Activated CD4-positive, alpha-beta T cell treated with anti-CD3 and anti-CD28 coated beads, Interleukin-2, amount 50 U/mL, for 16 hours (primary cell): ENCODE measurements at regions not wholly inside any gene's neighbourhood (a gene's known extent, or its start where the extent isn't known, plus 50 kb on each side); places are given as distances from the start of the nearest gene placed in this dataset.
A peak's percentile ranks its signal among the peaks of the same experiment; 100 is the strongest.

Source experiments
- DNase-seq: peaks from one replicate; pipeline ENCODE4 v3.0.0-alpha.2; 2020

DNA sequence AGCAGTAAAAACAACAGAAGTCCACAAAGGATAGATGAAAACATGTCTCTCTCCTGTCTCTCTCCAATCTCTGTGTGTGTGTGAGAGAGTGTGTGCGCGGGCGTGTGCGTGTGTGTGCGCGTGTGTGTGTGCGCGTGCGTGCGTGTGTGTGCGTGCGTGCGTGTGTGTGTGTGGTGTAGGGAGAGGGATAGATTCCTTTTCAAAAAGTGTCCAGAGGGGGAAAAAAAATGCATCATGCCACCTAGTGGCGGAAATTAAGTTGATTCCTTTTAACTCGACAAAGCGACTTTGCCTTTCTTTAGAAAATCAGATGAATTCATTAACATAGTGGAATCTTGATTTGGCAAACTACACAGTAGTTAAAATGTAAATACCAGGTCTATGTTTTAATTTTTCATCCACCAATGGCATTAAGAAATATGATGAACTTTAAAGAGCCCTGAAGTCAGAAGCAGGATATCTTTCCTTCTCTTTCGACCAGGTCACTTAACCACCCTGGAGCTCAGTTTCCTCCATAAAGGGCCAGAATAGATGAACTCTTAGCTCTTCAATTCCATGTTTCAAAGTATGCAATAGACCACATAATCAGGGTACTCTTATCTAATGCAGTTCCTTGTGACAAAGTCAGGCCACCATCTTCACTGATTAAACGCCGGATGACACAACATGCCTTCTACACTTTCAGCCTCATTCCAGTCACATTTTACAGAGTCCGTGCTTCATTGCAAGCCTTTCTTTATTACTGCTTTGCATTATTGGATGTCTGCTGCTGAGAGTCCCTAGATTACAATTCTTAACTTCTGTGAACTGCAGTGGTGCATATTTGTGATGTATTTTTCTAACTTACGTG lies 162.8 kb downstream of the FBXO8 start:
- DNase-seq, result peak; percentile 42

DNA sequence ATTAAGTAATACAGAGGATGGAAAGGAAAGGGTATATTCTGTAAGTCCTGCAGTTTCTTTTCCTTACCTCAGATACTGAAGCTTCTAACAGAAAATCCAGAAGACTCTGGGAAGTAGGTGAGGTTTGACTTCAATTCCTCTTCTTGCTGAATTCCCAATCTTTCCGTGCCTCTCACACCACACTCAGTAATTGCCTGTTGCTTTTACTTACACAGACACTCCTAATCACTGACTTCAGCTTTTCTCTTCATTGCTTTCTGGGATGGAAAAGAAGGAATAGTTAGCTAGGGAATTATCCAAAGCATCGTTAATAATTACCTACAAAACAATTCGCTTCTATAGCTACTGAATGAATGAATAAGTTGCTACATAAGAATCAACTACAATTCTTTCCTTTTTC lies 163.6 kb downstream of the FBXO8 start:
- no peak for DNase-seq

DNA sequence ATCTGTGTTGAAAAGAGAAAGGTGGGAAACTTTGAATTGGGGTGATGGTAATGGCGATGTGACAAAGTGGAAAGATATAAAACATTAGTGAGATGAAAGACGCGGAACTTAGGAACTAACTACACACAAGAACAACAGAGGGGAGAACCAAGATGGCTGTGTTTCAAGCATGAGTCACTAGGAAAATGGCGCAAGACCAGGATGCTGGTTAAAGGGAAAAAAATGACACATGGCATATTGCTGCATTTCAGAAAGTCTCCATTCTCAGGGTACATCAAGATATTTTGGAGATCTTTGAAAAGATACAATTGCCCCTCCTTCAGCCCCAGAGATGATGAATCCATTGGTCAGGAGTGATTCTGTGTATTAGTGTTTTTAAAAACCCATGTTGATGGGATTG lies 164.4 kb downstream of the FBXO8 start:
- DNase-seq, result no peak

DNA sequence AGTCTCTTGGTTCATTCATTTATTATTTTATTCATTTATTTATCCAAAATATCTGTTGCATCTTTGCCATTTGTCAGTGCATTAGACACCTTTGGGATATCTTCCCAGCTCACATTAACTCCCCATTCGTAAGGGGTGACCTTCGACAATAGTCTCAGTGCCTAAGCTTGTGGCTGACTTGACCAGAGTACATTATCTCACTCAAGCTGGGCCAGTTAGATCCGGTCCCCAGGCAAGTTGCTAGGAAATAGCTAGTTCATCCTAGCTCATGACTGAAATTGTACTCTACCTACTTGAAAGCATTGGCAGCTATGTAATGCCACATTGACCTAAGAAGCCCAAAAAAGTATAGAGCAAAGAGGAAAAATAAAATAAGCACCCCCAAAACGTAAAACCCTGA lies 165.3 kb downstream of the FBXO8 start:
- no peak for DNase-seq

DNA sequence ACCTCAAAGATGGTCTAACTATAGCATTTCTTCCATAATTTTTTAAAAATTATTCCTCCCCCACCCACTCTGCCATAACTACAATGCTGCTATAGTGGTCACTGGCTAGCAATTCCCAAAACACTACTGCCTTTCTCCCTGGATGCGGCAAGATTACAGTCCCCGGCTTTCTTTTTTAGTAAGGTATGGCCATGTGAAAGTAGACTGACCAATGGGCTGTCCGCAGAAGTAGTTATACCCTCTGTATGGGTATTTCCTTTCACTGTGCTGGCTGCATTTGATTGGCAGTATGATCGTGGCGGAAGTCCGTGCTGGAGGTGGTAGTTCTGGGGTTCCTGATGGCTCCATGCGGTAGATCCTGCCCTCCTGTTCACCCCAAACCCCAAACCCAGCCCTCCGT lies 166.0 kb downstream of the FBXO8 start:
- DNase-seq, result no peak

DNA sequence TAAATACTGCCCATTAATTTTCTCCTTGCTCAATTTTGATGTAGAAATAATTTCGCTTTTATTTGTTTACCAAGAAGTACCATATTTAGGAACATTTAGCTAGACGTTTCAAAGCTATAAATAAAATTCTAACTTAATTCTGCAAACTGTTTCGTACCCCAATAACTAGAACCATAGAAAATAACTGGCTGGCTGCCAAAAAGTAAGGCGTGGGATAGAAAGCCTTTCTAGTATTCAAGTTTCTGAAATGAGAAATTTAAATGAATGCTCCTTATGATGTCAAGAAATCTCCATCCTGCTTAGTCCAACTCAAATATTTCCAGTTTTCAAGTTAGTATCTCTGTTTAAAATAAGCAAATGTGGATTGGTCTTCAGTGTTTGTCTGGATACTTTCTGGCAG lies 167.4 kb downstream of the FBXO8 start:
- no peak for DNase-seq

DNA sequence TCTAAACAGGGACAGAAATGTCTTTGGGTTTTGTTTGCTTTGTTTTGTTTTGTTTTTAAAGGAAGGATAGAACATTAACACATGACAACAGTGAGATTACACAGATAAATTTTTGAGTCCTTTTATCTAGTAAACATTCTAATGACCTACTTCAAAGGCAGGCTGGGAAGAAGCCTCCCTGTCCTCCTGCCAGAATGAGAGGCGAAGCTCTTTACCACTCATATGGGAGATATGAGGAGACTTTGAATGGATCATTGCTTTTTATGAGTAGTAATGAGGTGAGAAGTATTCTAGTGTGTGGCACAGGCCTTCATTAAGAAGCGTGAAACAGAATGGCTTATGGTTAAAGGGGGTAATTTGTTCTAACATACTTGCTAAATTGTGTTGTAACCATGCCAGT lies 172.0 kb downstream of the FBXO8 start:
- DNase-seq, result no peak

DNA sequence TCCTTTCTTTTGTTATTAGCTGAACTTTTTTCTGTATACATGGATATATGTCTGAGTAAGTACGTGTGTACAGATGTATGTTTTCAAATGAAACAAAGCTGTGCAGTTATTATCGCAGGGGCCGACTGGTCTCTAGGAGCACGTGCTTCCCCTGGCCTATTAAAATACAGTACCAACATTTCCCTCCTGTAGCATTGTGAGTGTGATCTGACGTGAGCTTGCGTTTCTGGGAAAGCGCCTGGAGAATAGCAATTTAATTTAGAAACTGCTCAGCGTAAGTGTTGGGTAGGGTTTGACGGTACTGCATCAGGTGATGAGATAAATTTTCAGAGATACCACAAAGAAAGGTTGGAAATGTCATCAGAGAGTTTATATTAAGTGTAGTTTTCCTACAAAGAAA lies 173.3 kb downstream of the FBXO8 start:
- no peak for DNase-seq

DNA sequence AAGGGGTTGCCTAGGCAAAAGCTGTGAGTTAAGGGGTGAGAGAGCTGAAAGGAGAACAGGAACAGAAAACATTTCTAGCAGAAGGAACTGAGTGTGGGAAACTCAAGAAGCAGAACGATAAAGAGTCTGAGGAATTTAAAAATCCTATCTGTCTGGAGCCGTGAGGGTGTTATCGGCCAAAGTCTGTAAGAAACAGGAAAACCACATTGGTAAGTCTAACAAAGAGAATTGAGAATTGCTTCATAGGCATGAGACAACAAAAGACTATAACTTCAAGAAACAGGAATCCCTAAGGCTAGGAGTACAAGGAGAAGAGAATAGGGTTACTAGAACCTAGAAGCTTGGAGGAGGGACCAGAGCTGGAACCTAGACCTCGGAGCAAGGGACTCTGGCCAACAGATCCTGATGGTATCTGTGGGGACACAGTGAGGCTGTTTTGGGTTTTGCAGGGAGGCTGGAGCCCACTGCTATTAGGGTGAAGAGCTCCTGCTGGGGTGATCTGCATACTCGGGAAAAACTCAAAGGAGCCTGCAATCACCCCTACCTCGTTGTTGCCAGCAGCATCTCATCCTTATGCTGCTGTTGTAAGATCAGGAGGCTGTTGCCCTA lies 175.6 kb downstream of the FBXO8 start:
- no peak for DNase-seq

DNA sequence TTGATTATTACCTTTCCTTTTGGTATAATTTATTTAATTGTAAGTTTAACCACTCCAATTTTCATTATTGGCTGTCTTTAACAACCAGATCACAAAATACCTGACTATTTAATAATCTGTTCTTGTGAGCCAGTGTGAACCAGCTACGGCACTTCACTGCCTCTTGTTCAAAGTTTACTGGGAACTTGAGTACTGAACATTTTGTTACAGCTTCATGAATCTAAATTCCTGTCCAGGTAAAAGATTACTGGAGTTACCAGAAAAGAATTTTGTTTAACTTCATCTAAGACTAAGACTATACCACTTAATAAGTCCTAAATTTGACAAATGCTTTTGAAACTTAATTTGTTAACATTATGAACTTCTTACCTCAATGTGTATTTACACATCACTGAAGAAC lies 178.3 kb downstream of the FBXO8 start:
- DNase-seq, result no peak

DNA sequence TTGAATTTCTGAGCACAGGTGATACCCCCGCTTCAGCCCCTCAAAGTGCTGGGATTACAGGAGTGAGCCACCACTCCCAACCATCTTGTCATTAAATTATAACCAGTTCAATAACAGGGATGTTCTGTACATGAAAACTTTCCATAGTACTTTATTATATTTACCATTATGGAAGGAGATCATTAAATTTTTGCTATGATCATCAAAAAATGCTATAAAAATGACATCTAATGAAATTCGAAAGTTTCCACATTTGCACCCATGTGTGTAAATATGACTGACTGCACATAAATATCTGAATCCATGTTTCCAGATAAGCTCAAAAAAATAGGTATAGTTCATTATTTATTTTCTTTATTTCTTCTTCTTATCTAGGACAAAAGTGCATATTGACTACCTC lies 182.6 kb downstream of the FBXO8 start:
- DNase-seq, result no peak

DNA sequence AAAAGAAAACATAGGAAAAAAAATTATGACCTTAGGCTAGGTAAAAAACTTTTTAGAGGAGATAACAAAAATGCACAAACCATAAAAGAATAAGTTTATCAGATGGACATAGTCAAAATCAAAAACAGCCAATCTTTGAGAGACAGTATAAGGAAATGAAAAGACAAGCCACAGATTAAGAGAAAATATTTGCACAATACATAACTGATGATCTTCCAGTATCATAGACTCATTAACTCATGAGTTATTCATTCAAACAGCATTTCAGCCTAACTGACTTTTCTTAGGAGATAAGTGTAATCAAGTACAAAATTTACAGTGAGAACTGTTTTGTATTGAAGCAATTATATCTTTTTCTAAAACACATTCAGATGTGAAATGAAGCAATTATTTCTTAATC lies 183.8 kb downstream of the FBXO8 start:
- no peak for DNase-seq

DNA sequence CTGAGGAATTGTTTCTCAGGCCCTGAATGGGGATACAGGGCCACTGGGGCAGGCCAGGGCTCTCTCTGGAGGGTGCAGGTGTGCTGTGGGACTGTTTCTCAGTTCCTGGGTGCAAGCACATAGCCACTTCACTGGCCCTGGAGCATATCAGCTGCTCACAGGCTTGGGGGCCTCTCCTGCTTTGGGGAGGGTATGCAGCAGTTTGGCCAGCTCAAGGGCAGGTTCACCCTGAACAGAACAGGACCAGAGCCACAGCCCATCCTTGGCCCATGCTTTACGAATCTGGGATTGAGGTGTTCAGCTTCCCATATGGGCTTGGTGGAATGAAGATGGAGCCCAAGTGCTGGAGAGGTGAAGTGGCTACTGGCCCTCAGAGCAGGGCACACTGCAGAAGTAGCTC lies 186.5 kb downstream of the FBXO8 start:
- DNase-seq, result no peak

DNA sequence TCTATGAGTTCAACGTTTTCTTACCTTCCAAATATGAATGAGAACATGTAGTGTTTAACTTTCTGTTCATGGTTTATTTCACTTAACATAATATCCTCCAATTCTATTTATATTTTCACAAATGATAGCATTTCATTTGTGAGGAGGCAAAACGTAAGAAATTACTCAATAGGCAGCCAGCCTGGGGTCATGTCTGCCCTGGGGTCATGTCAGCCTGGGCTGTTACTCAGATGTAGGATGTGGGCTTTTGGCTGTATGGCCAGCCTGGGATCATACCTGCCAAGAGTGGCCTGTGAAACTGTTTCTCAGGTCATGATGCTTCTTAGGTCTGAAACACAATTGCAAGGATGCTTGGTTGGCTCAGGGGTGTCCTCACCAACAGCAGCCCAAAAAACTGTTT lies 187.0 kb downstream of the FBXO8 start:
- no peak for DNase-seq

DNA sequence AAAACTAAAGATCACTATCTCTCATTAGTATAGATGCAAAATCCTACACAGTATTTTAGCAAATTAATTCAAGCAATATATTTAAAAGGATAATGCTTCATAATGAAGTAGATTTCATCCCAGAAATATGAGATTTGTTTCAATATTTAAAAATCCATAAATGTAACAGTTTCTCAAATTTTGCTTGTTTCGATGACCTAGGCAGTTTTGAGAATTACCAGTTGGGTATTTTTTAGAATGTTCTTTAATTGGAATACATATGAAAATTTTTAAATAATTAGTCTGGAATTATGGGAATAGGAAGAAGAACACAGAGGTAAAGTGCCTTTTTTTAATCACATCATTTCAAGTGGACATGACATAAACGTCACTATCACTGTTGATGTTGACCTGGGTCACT lies 192.3 kb downstream of the FBXO8 start:
- DNase-seq, result no peak

DNA sequence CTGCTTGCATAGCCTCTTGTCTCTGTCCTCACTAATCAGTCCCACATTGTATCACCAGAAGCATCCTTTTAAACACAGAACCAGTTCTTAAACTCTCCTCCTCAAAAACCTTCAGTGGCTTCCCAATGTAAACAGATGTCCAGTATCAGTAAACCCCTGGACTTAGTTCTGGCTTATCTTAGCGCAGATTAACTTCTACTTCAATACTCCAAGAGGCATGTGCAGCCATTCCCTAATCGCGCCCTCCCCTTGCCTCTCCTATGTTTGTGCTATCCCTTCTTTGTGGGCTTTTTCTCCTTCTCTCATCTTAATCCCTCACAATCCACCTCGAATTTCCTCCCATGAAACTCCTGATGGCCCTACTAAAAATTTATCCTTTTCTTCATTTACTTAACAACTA lies 193.8 kb downstream of the FBXO8 start:
- no peak for DNase-seq

DNA sequence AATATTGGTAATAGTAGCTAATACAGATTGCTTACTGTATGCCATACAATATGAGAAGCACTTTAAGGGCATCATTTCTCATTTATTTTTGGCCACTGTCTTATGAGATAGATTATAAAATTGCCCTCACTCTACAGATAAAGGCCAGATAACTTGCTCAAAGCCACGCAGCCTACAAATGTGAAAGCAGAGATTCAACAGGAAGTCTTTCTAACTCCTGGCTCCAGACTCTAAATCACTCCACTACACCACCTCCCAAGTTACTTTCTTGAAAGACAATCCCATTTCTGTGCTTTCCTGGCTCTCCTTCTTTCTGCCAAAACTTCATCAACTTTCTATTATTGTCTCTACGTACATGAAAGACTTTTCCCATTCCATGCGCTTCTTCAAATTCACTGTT lies 194.7 kb downstream of the FBXO8 start:
- no peak for DNase-seq

DNA sequence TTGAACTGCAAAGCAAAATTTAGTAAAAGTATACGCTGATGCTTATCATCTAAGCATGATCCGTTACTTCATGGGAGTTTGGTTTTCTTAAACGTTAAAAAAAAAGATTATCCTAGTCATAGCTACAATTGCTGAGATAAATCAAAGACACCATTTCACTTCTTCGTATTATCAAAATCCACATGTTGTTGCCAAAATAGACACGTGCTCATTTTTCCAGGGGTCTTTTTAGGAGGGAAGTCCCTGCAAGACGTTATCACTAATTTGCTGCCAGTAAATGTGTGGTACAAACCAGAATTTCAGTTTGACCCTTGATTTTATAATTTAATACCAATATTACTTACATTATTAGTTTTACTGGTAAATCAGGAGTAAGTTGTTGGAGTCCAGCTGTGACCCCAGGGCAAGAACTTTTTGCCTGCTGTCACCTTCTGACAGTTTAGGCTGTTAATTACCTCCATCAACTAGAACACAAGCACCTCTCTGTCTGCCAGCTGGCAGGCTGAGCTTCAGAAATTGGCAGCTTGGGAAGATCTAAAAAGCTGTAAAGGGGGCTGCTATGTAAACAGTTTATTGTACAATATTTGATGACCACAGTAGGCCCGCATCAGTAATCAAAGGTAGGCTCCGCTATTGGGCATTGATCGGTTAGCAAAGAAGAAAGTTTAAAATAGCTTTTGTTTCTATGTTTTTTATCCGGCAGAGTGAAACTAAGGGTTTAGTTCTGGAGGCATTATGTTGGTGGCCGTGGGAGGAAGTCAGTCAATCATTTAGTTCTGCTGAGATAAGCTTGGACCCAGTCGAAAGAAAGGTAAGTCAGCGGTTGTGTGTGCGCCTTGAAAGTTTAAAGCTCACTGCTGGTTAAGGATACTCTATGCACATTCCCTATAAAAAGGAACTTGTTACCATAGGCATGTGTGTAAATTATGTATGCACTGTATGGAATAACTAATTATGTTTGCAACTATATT lies 196.4 kb downstream of the FBXO8 start:
- DNase-seq, result no peak

DNA sequence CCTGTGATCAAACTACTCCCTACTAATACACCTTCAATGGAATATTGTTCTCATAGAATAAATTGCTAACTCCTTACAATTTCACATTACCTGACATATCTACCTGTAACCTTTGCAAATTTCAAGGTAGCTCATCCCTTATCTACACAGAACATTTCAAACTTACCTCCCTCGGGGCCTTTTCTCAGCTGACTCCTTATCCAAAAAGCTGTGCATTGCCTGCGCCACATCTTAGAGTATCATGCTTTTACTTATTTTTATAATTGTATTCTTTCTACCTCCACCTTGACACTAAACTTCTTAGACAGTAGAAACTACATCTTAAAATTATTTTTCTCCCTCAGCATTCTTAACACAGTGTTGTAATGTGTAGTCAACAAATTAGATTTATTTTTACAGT lies 198.5 kb downstream of the FBXO8 start:
- no peak for DNase-seq

DNA sequence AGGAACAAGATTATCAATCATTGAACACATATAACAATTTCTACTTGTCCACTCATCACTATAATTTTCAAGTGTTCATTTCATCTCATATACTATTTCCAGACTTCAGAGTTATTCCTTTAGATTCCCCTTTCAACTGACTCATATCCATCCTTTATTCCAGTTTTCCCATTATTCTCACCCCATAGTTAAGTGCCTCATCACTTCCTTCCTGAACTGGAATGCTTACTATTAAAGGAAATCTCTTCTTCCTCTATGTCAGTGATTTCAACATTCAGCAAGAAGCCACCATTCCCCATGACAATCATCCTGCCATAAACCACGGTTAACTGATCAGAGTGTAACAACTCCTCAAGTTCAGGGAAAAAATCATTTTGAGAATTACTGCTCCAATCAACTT lies 198.9 kb downstream of the FBXO8 start:
- DNase-seq, result no peak

DNA sequence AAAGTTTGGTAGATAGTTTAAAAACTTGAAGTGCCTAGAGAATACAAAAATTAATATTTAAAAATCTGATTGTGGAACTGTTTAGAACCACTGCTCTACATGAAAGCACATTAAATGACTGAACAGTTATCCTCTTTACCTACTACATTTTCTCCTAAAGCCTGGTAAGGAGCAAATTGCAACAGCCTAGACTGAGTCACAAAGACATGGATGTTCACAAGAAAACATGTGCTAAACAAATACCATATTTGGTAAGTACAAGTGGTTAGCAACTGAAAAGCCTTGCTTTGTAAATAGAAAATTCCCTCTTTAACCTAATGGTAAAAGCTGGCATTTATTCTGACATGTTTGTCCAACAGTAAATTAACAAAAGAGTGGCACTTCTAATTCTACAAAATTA lies 203.1 kb downstream of the FBXO8 start:
- no peak for DNase-seq

DNA sequence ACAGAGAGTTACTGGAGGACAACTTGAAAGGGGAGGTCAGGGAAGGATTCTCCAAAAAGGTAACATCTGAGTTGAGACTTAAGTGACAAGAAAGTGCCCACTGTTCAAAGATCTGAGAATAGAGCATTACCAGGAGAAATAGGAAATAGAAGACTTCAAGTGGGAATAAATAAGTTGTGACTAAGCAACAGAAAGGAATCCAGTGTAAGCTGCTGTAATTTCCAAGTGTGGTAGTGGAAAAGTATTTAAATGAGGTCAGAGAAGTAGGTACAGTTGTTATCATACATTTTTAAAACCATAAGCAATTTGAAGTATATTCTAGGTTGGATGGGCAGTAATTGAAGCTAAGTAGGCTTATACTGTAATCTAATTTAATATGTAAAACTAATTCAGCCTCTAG lies 211.9 kb downstream of the FBXO8 start:
- no peak for DNase-seq

DNA sequence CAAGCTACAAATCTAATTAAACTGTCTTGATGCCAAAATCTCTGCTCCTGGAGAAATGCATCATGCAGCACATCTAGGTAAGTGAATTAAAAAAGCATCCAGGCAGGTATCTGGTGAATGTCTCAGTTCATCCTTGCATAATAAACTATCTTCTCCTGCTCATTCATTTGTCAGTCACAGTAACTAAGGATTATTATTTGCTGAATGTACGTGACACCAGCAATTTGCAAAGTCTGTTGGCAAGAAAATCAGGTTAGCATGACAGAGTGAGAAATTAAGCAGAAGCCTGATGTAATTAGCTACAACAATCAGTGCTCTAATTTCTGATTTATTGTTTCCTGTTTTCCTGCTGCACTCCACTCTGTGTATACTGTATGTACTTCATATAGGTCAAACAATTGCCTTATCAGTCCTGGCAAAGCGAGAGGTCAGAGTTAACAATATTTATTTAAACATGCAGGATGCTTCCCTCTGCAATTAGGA lies 213.6 kb downstream of the FBXO8 start:
- DNase-seq, result no peak
